Adrenal gland (tissue), 5 donors: ENCODE measurements at regions not wholly inside any gene's neighbourhood (a gene's known extent, or its start where the extent isn't known, plus 50 kb on each side); places are given as distances from the start of the nearest gene placed in this dataset.

ENCODE experiments used
- POLR2A ChIP-seq, 2 donors: fragments of 450-650 bp; IDR thresholded peaks; one replicate each; pipeline ENCODE4 v1.6.1; 2017; ENCODE audit warnings: antibody characterized with exemption in 2 of 2, mild to moderate bottlenecking in 2 of 2, moderate library complexity in 1 of 2
- TF ChIP-seq, protein P1 (sequence below), 6 experiments: fragments of 450-650 bp in 4 of 6; fragments of 200-600 bp in 2 of 6; sonication (generic) in 1 of 6; IDR thresholded peaks; 1 replicate in 5 of 6; 2 replicates in 1 of 6; pipeline versions ENCODE4 v1.5.1 to v1.8.0; 2016 to 2021; ENCODE audit warnings: antibody characterized with exemption in 6 of 6, mild to moderate bottlenecking in 2 of 6, moderate library complexity in 1 of 6
- donor health status: DM: no; HTN: no; CAD: no.

DNA sequence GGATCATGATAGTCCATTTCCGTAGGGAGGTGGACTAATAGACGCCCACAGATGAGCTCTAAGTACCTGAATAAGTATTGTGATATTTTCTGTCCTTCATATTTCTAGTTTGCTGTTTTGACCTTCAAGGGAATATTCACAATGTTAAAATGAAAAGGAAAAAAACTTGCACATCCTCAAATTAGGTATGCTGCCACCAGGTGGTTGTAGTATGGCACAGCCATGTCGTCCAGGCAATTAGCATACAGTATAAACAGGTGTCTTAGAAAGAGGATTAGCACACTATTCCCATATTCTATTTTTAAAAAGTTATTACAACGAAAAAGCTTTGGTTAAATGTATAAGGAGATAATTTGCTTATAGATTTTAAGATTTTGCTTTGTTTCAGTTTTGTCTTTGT lies 802.0 kb downstream of the RPA4 start:
- TF ChIP-seq, protein P1, sequence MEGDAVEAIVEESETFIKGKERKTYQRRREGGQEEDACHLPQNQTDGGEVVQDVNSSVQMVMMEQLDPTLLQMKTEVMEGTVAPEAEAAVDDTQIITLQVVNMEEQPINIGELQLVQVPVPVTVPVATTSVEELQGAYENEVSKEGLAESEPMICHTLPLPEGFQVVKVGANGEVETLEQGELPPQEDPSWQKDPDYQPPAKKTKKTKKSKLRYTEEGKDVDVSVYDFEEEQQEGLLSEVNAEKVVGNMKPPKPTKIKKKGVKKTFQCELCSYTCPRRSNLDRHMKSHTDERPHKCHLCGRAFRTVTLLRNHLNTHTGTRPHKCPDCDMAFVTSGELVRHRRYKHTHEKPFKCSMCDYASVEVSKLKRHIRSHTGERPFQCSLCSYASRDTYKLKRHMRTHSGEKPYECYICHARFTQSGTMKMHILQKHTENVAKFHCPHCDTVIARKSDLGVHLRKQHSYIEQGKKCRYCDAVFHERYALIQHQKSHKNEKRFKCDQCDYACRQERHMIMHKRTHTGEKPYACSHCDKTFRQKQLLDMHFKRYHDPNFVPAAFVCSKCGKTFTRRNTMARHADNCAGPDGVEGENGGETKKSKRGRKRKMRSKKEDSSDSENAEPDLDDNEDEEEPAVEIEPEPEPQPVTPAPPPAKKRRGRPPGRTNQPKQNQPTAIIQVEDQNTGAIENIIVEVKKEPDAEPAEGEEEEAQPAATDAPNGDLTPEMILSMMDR (IDR thresholded peaks at IDR 0.05), result peak; percentile 28 to 60 (median 38)
- TF ChIP-seq POLR2A (IDR thresholded peaks at IDR 0.05), result no peak
